K562 (cell line): ENCODE measurements at regions not wholly inside any gene's neighbourhood (a gene's known extent, or its start where the extent isn't known, plus 50 kb on each side); places are given as distances from the start of the nearest gene placed in this dataset.

Experiments
- ATAC-seq: fragments of 200-7000 bp; cut with Tn5 transposase; 3 replicates; pipeline ENCODE4 v1.9.1; 2020; ENCODE audit warnings: moderate library complexity
- BruUV-seq: library from RNA; stranded (reverse); fragments of 400-500 nt; replicated peaks from 2 replicates; lab custom pipeline; 2021; lab: Mats Ljungman, UMichigan
- CTCF ChIA-PET: fragments of 300-600 bp; formaldehyde crosslinking; extraction: SDS; loops from one replicate; lab custom pipeline; 2021; ENCODE audit warnings: low intra/inter-chr PET ratio; lab: Yijun Ruan, JAX
- POLR2A ChIA-PET: fragments of 300-600, 350-650 bp; sonication (Branson Sonifier 250); formaldehyde crosslinking; extraction: SDS; loops from one replicate; lab custom pipeline; 2021; ENCODE audit warnings: antibody characterized with exemption, inconsistent platforms; lab: Yijun Ruan, JAX
- DNase-seq, 4 experiments: peaks; one replicate each; pipeline versions ENCODE4 v3.0.0 to v3.0.0-alpha.2; 2011 to 2018; ENCODE audit warnings: low spot score in 3 of 4, mixed read lengths in 3 of 4; ENCODE audit errors: extremely low read depth in 1 of 4
- FAIRE-seq: peaks from 2 replicates; lab custom pipeline; 2011; peaks lifted over from hg19 to GRCh38; lab: Jason Lieb, UNC
- H2AFZ ChIP-seq: 2 replicates; pipeline ENCODE4 v1.6.0; 2011; ENCODE audit warnings: low read depth, low read length, control low read depth, inconsistent platforms
- H3K27ac ChIP-seq: fragments of 200-600 bp; 3 replicates; pipeline ENCODE4 v1.8.0; 2011; ENCODE audit warnings: low read depth, mild to moderate bottlenecking, control low read depth, inconsistent platforms, low read length, moderate library complexity, mixed read lengths; ENCODE audit errors: extremely low read depth
- H3K27me3 ChIP-seq, 2 experiments: fragments of 300-600 bp in 1 of 2; 2 replicates in 1 of 2; 3 replicates in 1 of 2; pipeline versions ENCODE4 v1.6.0 to v1.8.0; 2011; ENCODE audit warnings: inconsistent platforms in 2 of 2, low read length in 2 of 2, mild to moderate bottlenecking in 1 of 2, mixed read lengths in 1 of 2, moderate library complexity in 1 of 2; ENCODE audit not compliant: control insufficient read depth in 2 of 2, insufficient read depth in 2 of 2
- H3K36me3 ChIP-seq: fragments of 300-600 bp; 3 replicates; pipeline ENCODE4 v1.8.0; 2011; ENCODE audit warnings: mild to moderate bottlenecking, low read length, inconsistent platforms; ENCODE audit not compliant: control insufficient read depth, insufficient read depth
- H3K4me1 ChIP-seq, 2 experiments: fragments of 200-600 bp in 1 of 2; replicated peaks in 1 of 2; 2 replicates in 1 of 2; 3 replicates in 1 of 2; pipeline versions ENCODE4 v1.5.1 to v1.8.0; 2011; ENCODE audit warnings: inconsistent platforms in 2 of 2, low read length in 2 of 2, mild to moderate bottlenecking in 1 of 2, mixed read lengths in 1 of 2, moderate library complexity in 1 of 2; ENCODE audit not compliant: control insufficient read depth in 2 of 2, insufficient read depth in 2 of 2
- H3K4me2 ChIP-seq: 2 replicates; pipeline ENCODE4 v1.6.1; 2011; ENCODE audit warnings: low read length, control low read depth, inconsistent platforms, mixed read lengths; ENCODE audit not compliant: insufficient read depth
- H3K4me3 ChIP-seq: fragments of 200-600 bp; sonication (generic), shearing (Covaris generic); 2 replicates; pipeline ENCODE4 v1.5.1; 2016; ENCODE audit warnings: control low read depth, inconsistent platforms
- H3K79me2 ChIP-seq: fragments of 200-600 bp; 3 replicates; pipeline ENCODE4 v1.8.0; 2011; ENCODE audit warnings: low read length, inconsistent platforms; ENCODE audit not compliant: control insufficient read depth, insufficient read depth
- H3K9ac ChIP-seq, 2 experiments: 2 replicates each; pipeline versions ENCODE4 v1.6.0 to v1.6.1; 2011; ENCODE audit warnings: low read depth in 2 of 2, low read length in 2 of 2, control low read depth in 1 of 2, inconsistent platforms in 1 of 2, mild to moderate bottlenecking in 1 of 2, mixed read lengths in 1 of 2; ENCODE audit not compliant: insufficient read depth in 1 of 2
- H3K9me1 ChIP-seq: one replicate; pipeline ENCODE4 v1.6.0; 2011; ENCODE audit warnings: inconsistent platforms, mild to moderate bottlenecking, low read length, moderate library complexity; ENCODE audit not compliant: control insufficient read depth, insufficient read depth
- H3K9me3 ChIP-seq: replicated peaks from 2 replicates; pipeline ENCODE4 v1.5.1; 2011; ENCODE audit warnings: low read depth, low read length, inconsistent platforms; ENCODE audit not compliant: control insufficient read depth, insufficient read depth
- H4K20me1 ChIP-seq: replicated peaks from 2 replicates; pipeline ENCODE4 v1.6.1; 2011; ENCODE audit warnings: low read length, inconsistent platforms, mixed read lengths; ENCODE audit not compliant: control insufficient read depth, insufficient read depth
- ATF7 ChIP-seq: fragments of 450-650 bp; IDR thresholded peaks from 2 replicates; pipeline ENCODE4 v1.7.1; 2014; ENCODE audit warnings: mild to moderate bottlenecking, moderate library complexity
- ETV5 ChIP-seq: sonication (generic); formaldehyde crosslinking; IDR thresholded peaks from 2 replicates; pipeline ENCODE4 v1.4.0; 2020; ENCODE audit warnings: low read depth, mild to moderate bottlenecking, missing genetic modification reagents
- FOS ChIP-seq: IDR thresholded peaks from 3 replicates; pipeline ENCODE4 v1.6.1; 2011; ENCODE audit not compliant: insufficient read length; ENCODE audit errors: extremely low read depth
- FOXJ2 ChIP-seq: fragments of 200-800 bp; sonication (Bioruptor generic); IDR thresholded peaks from 2 replicates; pipeline ENCODE4 v1.6.1; 2016; ENCODE audit warnings: missing genetic modification characterization, missing compliant biosample characterization
- RFX1 ChIP-seq: fragments of 450-650 bp; IDR thresholded peaks from 2 replicates; pipeline ENCODE4 v1.6.1; 2016; ENCODE audit warnings: mild to moderate bottlenecking, moderate library complexity
- SMAD1 ChIP-seq: fragments of 150-350 bp; IDR thresholded peaks from 2 replicates; pipeline ENCODE4 v1.6.1; 2014; ENCODE audit warnings: low read length, low read depth; ENCODE audit not compliant: partially characterized antibody
- U2AF1 ChIP-seq: fragments of 200-400 bp; formaldehyde crosslinking; optimal IDR thresholded peaks from 2 replicates; pipeline ENCODE3; 2017; ENCODE audit warnings: mild to moderate bottlenecking, low read depth, low read length, moderate library complexity
- XRCC3 ChIP-seq: fragments of 450-650 bp; IDR thresholded peaks from 2 replicates; pipeline ENCODE4 v1.6.1; 2017; ENCODE audit warnings: mild to moderate bottlenecking, moderate library complexity
- ZNF217 ChIP-seq: sonication (generic); formaldehyde crosslinking; IDR thresholded peaks from 2 replicates; pipeline ENCODE4 v1.8.0; 2022; ENCODE audit warnings: mild to moderate bottlenecking, missing genetic modification reagents
- ZNF507 ChIP-seq: conservative IDR thresholded peaks from 2 replicates; pipeline ENCODE4 v1.6.1; 2017; ENCODE audit warnings: missing genetic modification characterization, missing compliant biosample characterization
- WGBS: fragments of 100-300 bp; shearing (Covaris generic); methylation state at CpG from one replicate; pipeline ENCODE4 v1.1.6; 2016; ENCODE audit warnings: low coverage, mixed read lengths; ENCODE audit not compliant: insufficient coverage; ENCODE audit errors: missing lambda C conversion rate; 5-methylcytosine and 5-hydroxymethylcytosine counted together
- in situ Hi-C: fragments of 300-500 bp; cut with MboI; formaldehyde crosslinking; loops from 4 replicates; pipeline ENCODE4 v1.15.0; 2018; ENCODE audit warnings: inconsistent platforms, mixed read lengths
- intact Hi-C: fragments of 100-400 bp; cut with micrococcal nuclease; formaldehyde crosslinking; loops from 2 replicates; pipeline ENCODE4 v1.14.2; 2022
- TF ChIP-seq, protein P1 (sequence below): fragments of 450-650 bp; formaldehyde crosslinking; conservative IDR thresholded peaks from 2 replicates; pipeline ENCODE4 v1.4.0; 2022; ENCODE audit warnings: mild to moderate bottlenecking, missing genetic modification characterization
- TF ChIP-seq, protein P2 (sequence below): sonication (generic); formaldehyde crosslinking; IDR thresholded peaks from 2 replicates; pipeline ENCODE4 v1.8.0; 2023; ENCODE audit warnings: missing genetic modification reagents, mild to moderate bottlenecking, borderline replicate concordance

DNA sequence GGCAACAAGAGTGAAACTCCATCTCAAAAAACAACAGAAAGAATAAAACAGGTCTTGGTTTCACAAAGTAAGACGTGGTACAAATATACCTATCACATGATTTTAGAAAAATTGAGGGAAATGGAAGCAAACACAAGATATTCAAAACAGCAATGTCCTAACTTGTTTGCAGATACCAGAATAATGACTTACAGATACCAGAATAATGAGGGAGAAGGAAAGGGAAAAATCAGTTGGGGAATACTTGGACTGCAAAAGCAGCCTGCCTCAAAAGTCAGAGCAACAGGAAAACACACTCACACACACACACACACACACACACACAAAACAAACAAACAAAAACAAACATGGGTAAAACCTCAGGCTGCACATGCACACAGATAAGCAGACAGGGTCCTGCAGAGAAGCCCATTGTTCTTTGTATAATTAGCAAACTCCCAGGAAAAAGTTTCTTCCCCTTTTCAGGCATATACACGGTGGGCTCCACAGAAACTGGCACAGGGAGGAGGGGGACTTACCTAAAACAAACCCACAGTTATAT, 65.7 kb upstream of the CAPRIN2 start:
- in situ Hi-C loops = loop anchor here (25.0 kb wide), 1 partner anchor 633 kb away; no protein-coding TSS in a partner anchor
- DNase-seq (no peak), FAIRE-seq (no peak), ATAC-seq (no peak)
- no peak overlapping the region for H2AFZ ChIP-seq
- no TSS peak for BruUV-seq
- TF ChIP-seq XRCC3 = no peak
- TF ChIP-seq ATF7 = no peak
- no peak for TF ChIP-seq FOS
- no peak for TF ChIP-seq FOXJ2
- TF ChIP-seq RFX1 = no peak
- TF ChIP-seq ETV5 (CRISPR knock-in tag) = no peak
- no peak for TF ChIP-seq SMAD1
- no peak for TF ChIP-seq ZNF507 (tag)
- TF ChIP-seq, protein P1, sequence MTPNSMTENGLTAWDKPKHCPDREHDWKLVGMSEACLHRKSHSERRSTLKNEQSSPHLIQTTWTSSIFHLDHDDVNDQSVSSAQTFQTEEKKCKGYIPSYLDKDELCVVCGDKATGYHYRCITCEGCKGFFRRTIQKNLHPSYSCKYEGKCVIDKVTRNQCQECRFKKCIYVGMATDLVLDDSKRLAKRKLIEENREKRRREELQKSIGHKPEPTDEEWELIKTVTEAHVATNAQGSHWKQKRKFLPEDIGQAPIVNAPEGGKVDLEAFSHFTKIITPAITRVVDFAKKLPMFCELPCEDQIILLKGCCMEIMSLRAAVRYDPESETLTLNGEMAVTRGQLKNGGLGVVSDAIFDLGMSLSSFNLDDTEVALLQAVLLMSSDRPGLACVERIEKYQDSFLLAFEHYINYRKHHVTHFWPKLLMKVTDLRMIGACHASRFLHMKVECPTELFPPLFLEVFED (CRISPR knock-in tag) = no peak
- no peak for TF ChIP-seq ZNF217 (CRISPR knock-in tag)
- no peak for TF ChIP-seq U2AF1
- TF ChIP-seq, protein P2, sequence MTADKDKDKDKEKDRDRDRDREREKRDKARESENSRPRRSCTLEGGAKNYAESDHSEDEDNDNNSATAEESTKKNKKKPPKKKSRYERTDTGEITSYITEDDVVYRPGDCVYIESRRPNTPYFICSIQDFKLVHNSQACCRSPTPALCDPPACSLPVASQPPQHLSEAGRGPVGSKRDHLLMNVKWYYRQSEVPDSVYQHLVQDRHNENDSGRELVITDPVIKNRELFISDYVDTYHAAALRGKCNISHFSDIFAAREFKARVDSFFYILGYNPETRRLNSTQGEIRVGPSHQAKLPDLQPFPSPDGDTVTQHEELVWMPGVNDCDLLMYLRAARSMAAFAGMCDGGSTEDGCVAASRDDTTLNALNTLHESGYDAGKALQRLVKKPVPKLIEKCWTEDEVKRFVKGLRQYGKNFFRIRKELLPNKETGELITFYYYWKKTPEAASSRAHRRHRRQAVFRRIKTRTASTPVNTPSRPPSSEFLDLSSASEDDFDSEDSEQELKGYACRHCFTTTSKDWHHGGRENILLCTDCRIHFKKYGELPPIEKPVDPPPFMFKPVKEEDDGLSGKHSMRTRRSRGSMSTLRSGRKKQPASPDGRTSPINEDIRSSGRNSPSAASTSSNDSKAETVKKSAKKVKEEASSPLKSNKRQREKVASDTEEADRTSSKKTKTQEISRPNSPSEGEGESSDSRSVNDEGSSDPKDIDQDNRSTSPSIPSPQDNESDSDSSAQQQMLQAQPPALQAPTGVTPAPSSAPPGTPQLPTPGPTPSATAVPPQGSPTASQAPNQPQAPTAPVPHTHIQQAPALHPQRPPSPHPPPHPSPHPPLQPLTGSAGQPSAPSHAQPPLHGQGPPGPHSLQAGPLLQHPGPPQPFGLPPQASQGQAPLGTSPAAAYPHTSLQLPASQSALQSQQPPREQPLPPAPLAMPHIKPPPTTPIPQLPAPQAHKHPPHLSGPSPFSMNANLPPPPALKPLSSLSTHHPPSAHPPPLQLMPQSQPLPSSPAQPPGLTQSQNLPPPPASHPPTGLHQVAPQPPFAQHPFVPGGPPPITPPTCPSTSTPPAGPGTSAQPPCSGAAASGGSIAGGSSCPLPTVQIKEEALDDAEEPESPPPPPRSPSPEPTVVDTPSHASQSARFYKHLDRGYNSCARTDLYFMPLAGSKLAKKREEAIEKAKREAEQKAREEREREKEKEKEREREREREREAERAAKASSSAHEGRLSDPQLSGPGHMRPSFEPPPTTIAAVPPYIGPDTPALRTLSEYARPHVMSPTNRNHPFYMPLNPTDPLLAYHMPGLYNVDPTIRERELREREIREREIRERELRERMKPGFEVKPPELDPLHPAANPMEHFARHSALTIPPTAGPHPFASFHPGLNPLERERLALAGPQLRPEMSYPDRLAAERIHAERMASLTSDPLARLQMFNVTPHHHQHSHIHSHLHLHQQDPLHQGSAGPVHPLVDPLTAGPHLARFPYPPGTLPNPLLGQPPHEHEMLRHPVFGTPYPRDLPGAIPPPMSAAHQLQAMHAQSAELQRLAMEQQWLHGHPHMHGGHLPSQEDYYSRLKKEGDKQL (CRISPR knock-in tag) = no peak
- H3K27ac ChIP-seq = no peak overlapping the region
- no peak overlapping the region for H3K4me3 ChIP-seq
- no peaks in the 10 kb centered on the region for H3K79me2 ChIP-seq
- H3K4me2 ChIP-seq = no peak overlapping the region
- ChIA-PET POLR2A (interaction anchor here (0.6 kb wide), 1 partner anchor 164 kb away, joined by 3 read pairs; no protein-coding TSS in a partner anchor), CTCF (no interaction called here)
- H3K9me1 ChIP-seq = no peaks in the 10 kb centered on the region
- peaks cover 8 to 38% of the 10 kb centered on the region in 2 experiments; a peak in 4 of 5 replicates for H3K27me3 ChIP-seq
- peaks cover 0 to 12% of the 10 kb centered on the region in 2 experiments; a peak in 1 of 5 replicates for H3K4me1 ChIP-seq
- H3K36me3 ChIP-seq = no peaks in the 10 kb centered on the region
- no peak overlapping the region for H3K9ac ChIP-seq
- no peaks in the 10 kb centered on the region for H3K9me3 ChIP-seq
- intact Hi-C loops = no loop called here
- H4K20me1 ChIP-seq = no peaks in the 10 kb centered on the region
- WGBS = 0% methylated on average over 2 of the region's 2 CpGs
